ENCODE measurements at regions not wholly inside any gene's neighbourhood (a gene's known extent, or its start where the extent isn't known, plus 50 kb on each side); places are given as distances from the start of the nearest gene placed in this dataset.

- no peak overlapping the region for H3K4me3 ChIP-seq
- intact Hi-C loops (cut with DNase I; ENCODE audit: low total_unique reads), result no loop called here
- no peak overlapping the region for H3K27ac ChIP-seq
- H3K4me1 ChIP-seq, result peaks cover 0 to 62% (median 19%) of the 10 kb centered on the region in 6 donors
- no peaks in the 10 kb centered on the region for H3K36me3 ChIP-seq
- H3K27me3 ChIP-seq (replicated peaks in 1 of 7), result no peaks in the 10 kb centered on the region
- 94 to 99% (median 95%) methylated on average over 4 of the region's 4 CpGs for WGBS, 5 donors
- H3K9me3 ChIP-seq, result no peaks in the 10 kb centered on the region
- no peak for DNase-seq
- TF ChIP-seq POLR2AphosphoS5 (IDR thresholded peaks at IDR 0.05) (no peak), POLR2A (IDR thresholded peaks at IDR 0.05) (no peak), CTCF (IDR thresholded peaks at IDR 0.05 in 8 of 11, conservative IDR thresholded peaks at IDR 0.05 in 3 of 11) (no peak)
These were observed 206.9 kb downstream of the LY86 start for GRCh38 chr6:6795393-6795792.

GRCh38 chr6:6796818-6797217, 208.3 kb downstream of the LY86 start:
- intact Hi-C loops (cut with DNase I; ENCODE audit: low total_unique reads), result no loop called here
- Histone ChIP-seq H3K27me3 (replicated peaks in 1 of 7) (no peaks in the 10 kb centered on the region), H3K4me3 (no peak overlapping the region), H3K36me3 (no peaks in the 10 kb centered on the region), H3K27ac (no peak overlapping the region), H3K9me3 (no peaks in the 10 kb centered on the region), H3K4me1 (peaks cover 0 to 76% (median 22%) of the 10 kb centered on the region in 6 donors)
- DNase-seq, result no peak
- no peak for TF ChIP-seq CTCF (IDR thresholded peaks at IDR 0.05 in 8 of 11, conservative IDR thresholded peaks at IDR 0.05 in 3 of 11)
- TF ChIP-seq POLR2A (IDR thresholded peaks at IDR 0.05), result no peak
- TF ChIP-seq POLR2AphosphoS5 (IDR thresholded peaks at IDR 0.05), result no peak
- WGBS, 5 donors, result 71 to 83% (median 74%) methylated on average over 11 of the region's 11 CpGs

GRCh38 chr6:6798448-6798860, 209.9 kb downstream of the LY86 start:
- TF ChIP-seq POLR2A (IDR thresholded peaks at IDR 0.05) (no peak), CTCF (IDR thresholded peaks at IDR 0.05 in 8 of 11, conservative IDR thresholded peaks at IDR 0.05 in 3 of 11) (no peak), POLR2AphosphoS5 (IDR thresholded peaks at IDR 0.05) (no peak)
- peaks cover 0 to 79% (median 23%) of the 10 kb centered on the region in 6 donors for H3K4me1 ChIP-seq
- intact Hi-C loops (cut with DNase I; ENCODE audit: low total_unique reads), result no loop called here
- no peak overlapping the region for H3K27ac ChIP-seq
- WGBS, 5 donors, result 40 to 57% (median 47%) methylated on average over 5 of the region's 5 CpGs
- H3K9me3 ChIP-seq, result no peaks in the 10 kb centered on the region
- no peak for DNase-seq
- no peak overlapping the region for H3K4me3 ChIP-seq
- no peaks in the 10 kb centered on the region for H3K36me3 ChIP-seq
- H3K27me3 ChIP-seq (replicated peaks in 1 of 7), result no peaks in the 10 kb centered on the region

GRCh38 chr6:6801005-6801335, 212.4 kb downstream of the LY86 start:
- Histone ChIP-seq H3K36me3 (no peaks in the 10 kb centered on the region), H3K4me3 (no peak overlapping the region), H3K27me3 (replicated peaks in 1 of 7) (no peaks in the 10 kb centered on the region), H3K9me3 (no peaks in the 10 kb centered on the region), H3K4me1 (peaks cover 0 to 76% (median 31%) of the 10 kb centered on the region in 6 donors), H3K27ac (peak overlapping the region in 2 of 8 donors; percentile 10 to 37)
- no peak for DNase-seq
- TF ChIP-seq POLR2AphosphoS5 (IDR thresholded peaks at IDR 0.05) (no peak), CTCF (IDR thresholded peaks at IDR 0.05 in 8 of 11, conservative IDR thresholded peaks at IDR 0.05 in 3 of 11) (no peak), POLR2A (IDR thresholded peaks at IDR 0.05) (no peak)
- WGBS, 5 donors, result 65 to 88% (median 76%) methylated on average over 6 of the region's 6 CpGs
- intact Hi-C loops (cut with DNase I; ENCODE audit: low total_unique reads), result no loop called here
